ENCODE measurements at regions not wholly inside any gene's neighbourhood (a gene's known extent, or its start where the extent isn't known, plus 50 kb on each side); places are given as distances from the start of the nearest gene placed in this dataset.

- ChIA-PET CTCF (no interaction called here), POLR2A (interaction anchor here (0.6 kb wide), 1 partner anchor 19 kb away, joined by 7 read pairs; no protein-coding TSS in a partner anchor)
- H3K4me3 ChIP-seq (replicated peaks in 1 of 3; ENCODE audit: insufficient read depth in 1 of 3, low read depth in 1 of 3, low read length in 3 of 3) = no peak overlapping the region
- H3K36me3 ChIP-seq (ENCODE audit: control insufficient read depth in 2 of 2, extremely low read depth in 1 of 2, insufficient read depth in 2 of 2, low read length in 2 of 2) = no peaks in the 10 kb centered on the region
- no peak overlapping the region for H2AFZ ChIP-seq (ENCODE audit: low read depth, low read length)
- H3K27ac ChIP-seq (ENCODE audit: insufficient read depth, low read depth, low read length) = no peak overlapping the region
- no peaks in the 10 kb centered on the region for H3K9me3 ChIP-seq (replicated peaks; ENCODE audit: control insufficient read depth, insufficient read depth, low read length)
- no peak overlapping the region for H3K4me2 ChIP-seq (ENCODE audit: insufficient read depth, low read length)
- DNase-seq (ENCODE audit: low read depth, low spot score) = no peak
- no peaks in the 10 kb centered on the region for H3K9me1 ChIP-seq (replicated peaks; ENCODE audit: control insufficient read depth, extremely low read depth, insufficient read depth, low read length)
- H3K27me3 ChIP-seq (ENCODE audit: control insufficient read depth in 2 of 2, insufficient read depth in 2 of 2, low read length in 2 of 2) = peaks cover 0 to 2% of the 10 kb centered on the region in 2 experiments
- no TSS peak for BruUV-seq (replicated peaks)
- TF ChIP-seq FOS (IDR thresholded peaks at IDR 0.05; ENCODE audit: borderline replicate concordance, insufficient read depth, low read length) (no peak), JUN (IDR thresholded peaks at IDR 0.05; ENCODE audit: borderline replicate concordance, insufficient read depth, insufficient read length, low read depth) (no peak), POLR2AphosphoS5 (IDR thresholded peaks at IDR 0.05; ENCODE audit: insufficient read depth, low read depth, low read length) (no peak), CTCF (IDR thresholded peaks at IDR 0.05; ENCODE audit: extremely low read depth in 1 of 2, insufficient read depth in 1 of 2, low read depth in 1 of 2, low read length in 2 of 2) (no peak), POLR2A (IDR thresholded peaks at IDR 0.05; ENCODE audit: low read depth, low read length) (no peak), EZH2 (IDR thresholded peaks at IDR 0.05; ENCODE audit: borderline replicate concordance, low read depth, low read length, severe bottlenecking) (no peak), GATA2 (IDR thresholded peaks at IDR 0.05; ENCODE audit: insufficient read depth, insufficient read length, low read depth, low read length) (no peak), MYC (IDR thresholded peaks at IDR 0.05; ENCODE audit: low read depth, low read length) (no peak), MAX (IDR thresholded peaks at IDR 0.05; ENCODE audit: insufficient read depth, insufficient read length) (no peak)
- no peak overlapping the region for H3K9ac ChIP-seq (replicated peaks; ENCODE audit: extremely low read depth, insufficient read depth, low read length)
- FAIRE-seq = no peak
- H3K79me2 ChIP-seq (ENCODE audit: control insufficient read depth, insufficient read depth, low read length) = no peaks in the 10 kb centered on the region
- no peaks in the 10 kb centered on the region for H4K20me1 ChIP-seq (replicated peaks; ENCODE audit: control insufficient read depth, extremely low read depth, insufficient read depth, low read length)
- dilution Hi-C loops (cut with MboI; ENCODE audit: extremely low pct_ligation_motif_present, low sequenced_read_pairs) = no loop called here
- H3K4me1 ChIP-seq (ENCODE audit: control insufficient read depth, extremely low read depth, insufficient read depth, low read length) = no peaks in the 10 kb centered on the region
- intact Hi-C loops (cut with micrococcal nuclease) = no loop called here
Measured at GRCh38 chr2:38480617-38481016, 103.5 kb upstream of the ATL2 start.
